ENCODE measurements at regions not wholly inside any gene's neighbourhood (a gene's known extent, or its start where the extent isn't known, plus 50 kb on each side); places are given as distances from the start of the nearest gene placed in this dataset.

- Histone ChIP-seq H3K79me2 (ENCODE audit: insufficient read depth, low read depth, low read length) (no peaks in the 10 kb centered on the region), H3K9me2 (ENCODE audit: insufficient read depth, low read length) (no peaks in the 10 kb centered on the region), H3K36me3 (ENCODE audit: insufficient read depth, low read length) (no peaks in the 10 kb centered on the region), H3K27ac (ENCODE audit: low read depth, low read length, poor library complexity, severe bottlenecking) (no peak overlapping the region), H3K4me3 (ENCODE audit: low read depth, low read length, poor library complexity, severe bottlenecking) (no peak overlapping the region), H3K4me1 (ENCODE audit: insufficient read depth, low read length, poor library complexity, severe bottlenecking) (no peaks in the 10 kb centered on the region), H2AFZ (ENCODE audit: low read length) (no peak overlapping the region), H3K4me2 (ENCODE audit: low read length) (no peak overlapping the region), H3K9me3 (ENCODE audit: low read length) (no peaks in the 10 kb centered on the region), H4K20me1 (ENCODE audit: insufficient read depth, low read length) (no peaks in the 10 kb centered on the region)
- ChIA-PET POLR2A (no interaction called here), CTCF (ENCODE audit: unreplicated experiment) (no interaction called here)
- intact Hi-C loops (cut with micrococcal nuclease; ENCODE audit: unreplicated experiment): no loop called here
- DNase-seq (ENCODE audit: low spot score): no peak
- no peak for TF ChIP-seq CTCF (conservative IDR thresholded peaks at IDR 0.05; ENCODE audit: low read length)
- no peak for TF ChIP-seq EZH2phosphoT487 (IDR thresholded peaks at IDR 0.05; ENCODE audit: borderline replicate concordance, low read depth, low read length)
- BruUV-seq (replicated peaks): no TSS peak
These were observed 554.9 kb downstream of the KLHL4 start for GRCh38 chrX:88072339-88073030.

- Histone ChIP-seq H3K4me3 (ENCODE audit: low read depth, low read length, poor library complexity, severe bottlenecking) (no peak overlapping the region), H2AFZ (ENCODE audit: low read length) (no peak overlapping the region), H3K4me1 (ENCODE audit: insufficient read depth, low read length, poor library complexity, severe bottlenecking) (no peaks in the 10 kb centered on the region), H3K79me2 (ENCODE audit: insufficient read depth, low read depth, low read length) (no peaks in the 10 kb centered on the region), H3K9me2 (ENCODE audit: insufficient read depth, low read length) (no peaks in the 10 kb centered on the region), H3K9me3 (ENCODE audit: low read length) (no peaks in the 10 kb centered on the region), H4K20me1 (ENCODE audit: insufficient read depth, low read length) (no peaks in the 10 kb centered on the region), H3K27ac (ENCODE audit: low read depth, low read length, poor library complexity, severe bottlenecking) (no peak overlapping the region), H3K36me3 (ENCODE audit: insufficient read depth, low read length) (no peaks in the 10 kb centered on the region), H3K4me2 (ENCODE audit: low read length) (no peak overlapping the region)
- intact Hi-C loops (cut with micrococcal nuclease; ENCODE audit: unreplicated experiment): no loop called here
- no TSS peak for BruUV-seq (replicated peaks)
- no peak for DNase-seq (ENCODE audit: low spot score)
- no peak for TF ChIP-seq CTCF (conservative IDR thresholded peaks at IDR 0.05; ENCODE audit: low read length)
- TF ChIP-seq EZH2phosphoT487 (IDR thresholded peaks at IDR 0.05; ENCODE audit: borderline replicate concordance, low read depth, low read length): no peak
- ChIA-PET CTCF (ENCODE audit: unreplicated experiment) (no interaction called here), POLR2A (no interaction called here)
These were observed 584.4 kb downstream of the KLHL4 start for GRCh38 chrX:88101968-88102367.

- no peaks in the 10 kb centered on the region for H3K9me2 ChIP-seq (ENCODE audit: insufficient read depth, low read length)
- POLR2A ChIA-PET: no interaction called here
- intact Hi-C loops (cut with micrococcal nuclease; ENCODE audit: unreplicated experiment): no loop called here
- H4K20me1 ChIP-seq (ENCODE audit: insufficient read depth, low read length): no peaks in the 10 kb centered on the region
- H3K4me1 ChIP-seq (ENCODE audit: insufficient read depth, low read length, poor library complexity, severe bottlenecking): no peaks in the 10 kb centered on the region
- DNase-seq (ENCODE audit: low spot score): no peak
- BruUV-seq (replicated peaks): no TSS peak
- no peak overlapping the region for H3K27ac ChIP-seq (ENCODE audit: low read depth, low read length, poor library complexity, severe bottlenecking)
- H3K36me3 ChIP-seq (ENCODE audit: insufficient read depth, low read length): no peaks in the 10 kb centered on the region
- no peak overlapping the region for H3K4me3 ChIP-seq (ENCODE audit: low read depth, low read length, poor library complexity, severe bottlenecking)
- no peak overlapping the region for H2AFZ ChIP-seq (ENCODE audit: low read length)
- no peaks in the 10 kb centered on the region for H3K9me3 ChIP-seq (ENCODE audit: low read length)
- no peak overlapping the region for H3K4me2 ChIP-seq (ENCODE audit: low read length)
- TF ChIP-seq CTCF (conservative IDR thresholded peaks at IDR 0.05; ENCODE audit: low read length) (peak; percentile 62), EZH2phosphoT487 (IDR thresholded peaks at IDR 0.05; ENCODE audit: borderline replicate concordance, low read depth, low read length) (no peak)
- H3K79me2 ChIP-seq (ENCODE audit: insufficient read depth, low read depth, low read length): no peaks in the 10 kb centered on the region
- CTCF ChIA-PET (ENCODE audit: unreplicated experiment): no interaction called here
These were observed 611.3 kb upstream of the CPXCR1 start for GRCh38 chrX:88135735-88136134.

Data from OCI-LY7 (cell line).